HEK293 (cell line): ENCODE measurements at regions not wholly inside any gene's neighbourhood (a gene's known extent, or its start where the extent isn't known, plus 50 kb on each side); places are given as distances from the start of the nearest gene placed in this dataset.

Experiments used
- CTCF ChIA-PET: fragments of 350-600 bp; formaldehyde crosslinking; extraction: SDS; loops from one replicate; lab custom pipeline; 2021; ENCODE audit warnings: antibody characterized with exemption; lab: Yijun Ruan, JAX
- POLR2A ChIA-PET: fragments of 300-600 bp; formaldehyde crosslinking; extraction: SDS; loops from one replicate; lab custom pipeline; 2020; ENCODE audit warnings: antibody characterized with exemption, inconsistent platforms; lab: Yijun Ruan, JAX
- H3K27ac ChIP-seq: fragments of 200-500 bp; sonication (Bioruptor generic); 2 replicates; pipeline ENCODE4 v1.5.1; 2014; ENCODE audit warnings: low read depth, low read length, control low read depth, inconsistent platforms; ENCODE audit errors: extremely low read depth
- H3K36me3 ChIP-seq, 2 experiments: fragments of 200-500 bp in 1 of 2; sonication (Bioruptor generic) in 1 of 2; 1 replicate in 1 of 2; 2 replicates in 1 of 2; pipeline ENCODE4 v1.5.1; 2014 to 2017; ENCODE audit warnings: inconsistent platforms in 2 of 2, low read length in 2 of 2; ENCODE audit not compliant: control insufficient read depth in 2 of 2, insufficient read depth in 1 of 2
- H3K4me1 ChIP-seq: fragments of 200-500 bp; sonication (Bioruptor generic); 2 replicates; pipeline ENCODE4 v1.5.1; 2014; ENCODE audit warnings: mild to moderate bottlenecking, low read length, inconsistent platforms; ENCODE audit not compliant: control insufficient read depth, insufficient read depth
- H3K4me3 ChIP-seq: 2 replicates; pipeline ENCODE4 v1.5.1; 2011; ENCODE audit warnings: low read depth, mild to moderate bottlenecking, control low read depth, low read length, moderate library complexity
- H3K9me3 ChIP-seq: fragments of 200-500 bp; sonication (Bioruptor generic); 2 replicates; pipeline ENCODE4 v1.5.1; 2014; ENCODE audit warnings: low read depth, low read length, inconsistent platforms; ENCODE audit not compliant: control insufficient read depth, insufficient read depth
- GLI4 ChIP-seq: fragments of 450-650 bp; formaldehyde crosslinking; IDR thresholded peaks from 2 replicates; pipeline ENCODE4 v1.5.1; 2016; ENCODE audit warnings: missing biosample characterization, missing genetic modification characterization
- SCRT1 ChIP-seq: fragments of 450-650 bp; formaldehyde crosslinking; IDR thresholded peaks from 2 replicates; pipeline ENCODE4 v1.5.1; 2016; ENCODE audit warnings: missing biosample characterization, missing genetic modification characterization, borderline replicate concordance
- WT1 ChIP-seq: fragments of 450-650 bp; formaldehyde crosslinking; IDR thresholded peaks from 2 replicates; pipeline ENCODE4 v1.5.1; 2016; ENCODE audit warnings: missing biosample characterization, missing genetic modification characterization
- ZBTB1 ChIP-seq: fragments of 450-650 bp; formaldehyde crosslinking; IDR thresholded peaks from 2 replicates; pipeline ENCODE4 v1.5.1; 2016; ENCODE audit warnings: missing biosample characterization, missing genetic modification characterization
- ZBTB7A ChIP-seq: fragments of 450-650 bp; formaldehyde crosslinking; IDR thresholded peaks from 2 replicates; pipeline ENCODE4 v1.5.1; 2016; ENCODE audit warnings: low read depth, missing biosample characterization, missing genetic modification characterization
- ZIC2 ChIP-seq: fragments of 450-650 bp; formaldehyde crosslinking; IDR thresholded peaks from 2 replicates; pipeline ENCODE4 v1.5.1; 2016; ENCODE audit warnings: missing biosample characterization, missing genetic modification characterization
- ZNF132 ChIP-seq: fragments of 450-650 bp; formaldehyde crosslinking; IDR thresholded peaks from 2 replicates; pipeline ENCODE4 v1.5.1; 2017; ENCODE audit warnings: missing biosample characterization, missing genetic modification characterization, borderline replicate concordance
- ZNF140 ChIP-seq: fragments of 450-650 bp; formaldehyde crosslinking; IDR thresholded peaks from 2 replicates; pipeline ENCODE4 v1.5.1; 2016; ENCODE audit warnings: missing biosample characterization, missing genetic modification characterization
- ZNF175 ChIP-seq: fragments of 450-650 bp; formaldehyde crosslinking; IDR thresholded peaks from 2 replicates; pipeline ENCODE4 v1.5.1; 2016; ENCODE audit warnings: missing biosample characterization, missing genetic modification characterization
- ZNF184 ChIP-seq: fragments of 450-650 bp; IDR thresholded peaks from 2 replicates; pipeline ENCODE4 v1.5.1; 2018; ENCODE audit warnings: missing biosample characterization, mild to moderate bottlenecking, missing genetic modification characterization
- ZNF202 ChIP-seq: fragments of 450-650 bp; formaldehyde crosslinking; IDR thresholded peaks from 2 replicates; pipeline ENCODE4 v1.5.1; 2016; ENCODE audit warnings: missing biosample characterization, missing genetic modification characterization, borderline replicate concordance
- ZNF266 ChIP-seq: fragments of 450-650 bp; formaldehyde crosslinking; IDR thresholded peaks from 2 replicates; pipeline ENCODE4 v1.5.1; 2016; ENCODE audit warnings: missing biosample characterization, missing genetic modification characterization, low read depth
- ZNF404 ChIP-seq: fragments of 450-650 bp; formaldehyde crosslinking; IDR thresholded peaks from 2 replicates; pipeline ENCODE4 v1.5.1; 2017; ENCODE audit warnings: missing biosample characterization, missing genetic modification characterization
- ZNF423 ChIP-seq: fragments of 450-650 bp; formaldehyde crosslinking; IDR thresholded peaks from 2 replicates; pipeline ENCODE4 v1.5.1; 2016; ENCODE audit warnings: missing biosample characterization, missing genetic modification characterization
- ZNF473 ChIP-seq: fragments of 450-650 bp; formaldehyde crosslinking; IDR thresholded peaks from 2 replicates; pipeline ENCODE4 v1.5.1; 2017; ENCODE audit warnings: missing biosample characterization, missing genetic modification characterization
- ZNF530 ChIP-seq: fragments of 450-650 bp; formaldehyde crosslinking; IDR thresholded peaks from 2 replicates; pipeline ENCODE4 v1.5.1; 2016; ENCODE audit warnings: low read depth, missing biosample characterization, missing genetic modification characterization
- ZNF624 ChIP-seq: fragments of 450-650 bp; formaldehyde crosslinking; IDR thresholded peaks from 2 replicates; pipeline ENCODE4 v1.5.1; 2017; ENCODE audit warnings: missing biosample characterization, missing genetic modification characterization
- ZNF670 ChIP-seq: fragments of 450-650 bp; formaldehyde crosslinking; IDR thresholded peaks from 2 replicates; pipeline ENCODE4 v1.5.1; 2016; ENCODE audit warnings: missing biosample characterization, missing genetic modification characterization, low read depth
- ZNF76 ChIP-seq: fragments of 450-650 bp; formaldehyde crosslinking; IDR thresholded peaks from 2 replicates; pipeline ENCODE4; 2016; ENCODE audit warnings: low read depth, missing biosample characterization, missing genetic modification characterization, borderline replicate concordance
- TF ChIP-seq, protein P1 (sequence below): fragments of 450-650 bp; formaldehyde crosslinking; IDR thresholded peaks from 2 replicates; pipeline ENCODE4 v1.5.1; 2016; ENCODE audit warnings: missing biosample characterization, missing genetic modification characterization
- TF ChIP-seq, protein P2 (sequence below): sonication (generic); formaldehyde crosslinking; IDR thresholded peaks from 2 replicates; pipeline ENCODE4 v1.8.1; 2022; ENCODE audit warnings: mild to moderate bottlenecking, moderate library complexity, missing genetic modification reagents
- TF ChIP-seq, protein P3 (sequence below): fragments of 450-650 bp; formaldehyde crosslinking; IDR thresholded peaks from 2 replicates; pipeline ENCODE4 v1.5.1; 2016; ENCODE audit warnings: missing biosample characterization, missing genetic modification characterization
- TF ChIP-seq, protein P4 (sequence below): fragments of 450-650 bp; formaldehyde crosslinking; IDR thresholded peaks from 2 replicates; pipeline ENCODE4 v1.5.1; 2016; ENCODE audit warnings: missing biosample characterization, missing genetic modification characterization, borderline replicate concordance
- TF ChIP-seq, protein P5 (sequence below): fragments of 450-650 bp; formaldehyde crosslinking; IDR thresholded peaks from 2 replicates; pipeline ENCODE4 v1.5.1; 2017; ENCODE audit warnings: missing biosample characterization, missing genetic modification characterization
- TF ChIP-seq, protein P6 (sequence below): fragments of 450-650 bp; formaldehyde crosslinking; IDR thresholded peaks from 2 replicates; pipeline ENCODE4 v1.5.1; 2016; ENCODE audit warnings: missing biosample characterization, missing genetic modification characterization

DNA sequence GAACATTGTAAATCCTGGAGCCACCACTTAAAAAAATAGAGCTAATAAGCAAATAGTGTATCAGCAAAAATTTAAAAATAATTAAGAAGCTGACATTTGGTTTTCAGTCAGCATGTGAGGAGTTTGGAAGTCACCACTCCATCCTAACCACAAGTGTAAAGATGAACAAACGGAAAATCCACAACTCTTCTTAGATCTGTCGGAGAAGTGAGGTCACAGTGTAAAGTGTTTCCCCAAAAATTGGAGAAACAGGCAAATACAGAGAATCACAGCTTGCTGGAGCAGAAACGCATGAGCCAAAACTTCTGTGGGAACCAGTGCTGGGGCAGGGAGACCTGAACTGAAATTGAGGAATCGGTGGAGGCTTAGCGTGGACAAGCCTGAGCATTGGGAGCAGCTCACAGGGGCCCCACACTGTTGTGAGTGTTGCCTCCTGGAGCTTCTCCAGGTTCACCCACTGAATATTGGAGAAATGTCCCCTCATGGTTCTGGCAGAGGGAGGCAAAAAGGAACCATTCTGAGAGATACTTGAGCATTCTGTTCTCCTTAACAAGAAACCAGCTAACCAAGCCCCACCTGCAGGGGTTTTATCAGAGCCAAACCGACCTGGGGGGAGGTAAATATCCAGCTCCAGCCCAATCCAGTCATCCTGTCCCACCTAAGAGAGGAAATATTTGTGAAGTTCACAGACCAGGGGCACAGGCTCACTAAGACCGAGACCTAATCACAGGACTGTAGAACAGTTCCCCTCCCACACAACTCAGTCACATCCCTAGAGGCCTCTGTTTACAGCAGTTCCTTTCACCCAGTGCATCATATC is 192.0 kb downstream of the ERMARD start (continued):
- TF ChIP-seq, protein P1, sequence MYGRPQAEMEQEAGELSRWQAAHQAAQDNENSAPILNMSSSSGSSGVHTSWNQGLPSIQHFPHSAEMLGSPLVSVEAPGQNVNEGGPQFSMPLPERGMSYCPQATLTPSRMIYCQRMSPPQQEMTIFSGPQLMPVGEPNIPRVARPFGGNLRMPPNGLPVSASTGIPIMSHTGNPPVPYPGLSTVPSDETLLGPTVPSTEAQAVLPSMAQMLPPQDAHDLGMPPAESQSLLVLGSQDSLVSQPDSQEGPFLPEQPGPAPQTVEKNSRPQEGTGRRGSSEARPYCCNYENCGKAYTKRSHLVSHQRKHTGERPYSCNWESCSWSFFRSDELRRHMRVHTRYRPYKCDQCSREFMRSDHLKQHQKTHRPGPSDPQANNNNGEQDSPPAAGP = no peak
- TF ChIP-seq ZNF266 (no peak), ZNF202 (no peak), ZNF140 (tag by site-specific recombination) (no peak), SCRT1 (tag by site-specific recombination) (no peak), ZNF624 (no peak), ZNF175 (tag by site-specific recombination) (no peak), GLI4 (no peak), ZBTB7A (tag by site-specific recombination) (no peak)

DNA sequence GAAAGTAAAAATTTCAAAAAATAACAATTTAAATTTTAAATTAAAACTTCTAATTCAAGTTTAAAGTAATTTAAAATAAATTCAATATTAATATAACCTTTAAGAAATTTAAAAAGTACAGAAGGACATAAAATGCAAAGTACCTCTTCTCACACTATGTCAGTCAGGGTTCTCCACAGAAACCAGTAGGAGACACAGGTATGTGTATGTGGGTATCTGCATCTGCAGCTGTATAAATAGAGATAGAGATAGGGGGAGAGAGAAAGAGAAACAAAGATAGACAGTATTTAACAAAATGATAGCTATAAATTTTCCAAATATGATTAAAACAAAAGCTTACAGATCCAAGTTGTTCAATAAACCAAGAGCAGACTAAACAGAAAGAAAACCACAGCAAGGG is 190.8 kb downstream of the ERMARD start:
- ChIA-PET POLR2A (no interaction called here), CTCF (interaction anchor here (0.9 to 2.3 kb wide), 2 partner anchors 10 to 110 kb away, joined by 3 to 5 read pairs; no protein-coding TSS in a partner anchor)
- no peak overlapping the region for H3K27ac ChIP-seq
- H3K36me3 ChIP-seq = no peaks in the 10 kb centered on the region
- H3K4me3 ChIP-seq = no peak overlapping the region
- H3K4me1 ChIP-seq = no peaks in the 10 kb centered on the region
- H3K9me3 ChIP-seq = no peaks in the 10 kb centered on the region
- TF ChIP-seq ZNF76 (tag by site-specific recombination) (no peak), ZNF473 (tag by site-specific recombination) (no peak), ZNF404 (tag by site-specific recombination) (no peak), ZNF132 (tag by site-specific recombination) (no peak), ZNF530 (tag by site-specific recombination) (no peak), ZNF184 (tag by site-specific recombination) (no peak), ZBTB1 (tag by site-specific recombination) (no peak), ZNF423 (tag by site-specific recombination) (no peak), ZIC2 (no peak), WT1 (tag by site-specific recombination) (no peak), ZNF670 (tag by site-specific recombination) (no peak)
- TF ChIP-seq, protein P2, sequence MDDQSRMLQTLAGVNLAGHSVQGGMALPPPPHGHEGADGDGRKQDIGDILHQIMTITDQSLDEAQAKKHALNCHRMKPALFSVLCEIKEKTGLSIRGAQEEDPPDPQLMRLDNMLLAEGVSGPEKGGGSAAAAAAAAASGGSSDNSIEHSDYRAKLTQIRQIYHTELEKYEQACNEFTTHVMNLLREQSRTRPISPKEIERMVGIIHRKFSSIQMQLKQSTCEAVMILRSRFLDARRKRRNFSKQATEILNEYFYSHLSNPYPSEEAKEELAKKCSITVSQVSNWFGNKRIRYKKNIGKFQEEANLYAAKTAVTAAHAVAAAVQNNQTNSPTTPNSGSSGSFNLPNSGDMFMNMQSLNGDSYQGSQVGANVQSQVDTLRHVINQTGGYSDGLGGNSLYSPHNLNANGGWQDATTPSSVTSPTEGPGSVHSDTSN (CRISPR knock-in tag) = no peak
- TF ChIP-seq, protein P3, sequence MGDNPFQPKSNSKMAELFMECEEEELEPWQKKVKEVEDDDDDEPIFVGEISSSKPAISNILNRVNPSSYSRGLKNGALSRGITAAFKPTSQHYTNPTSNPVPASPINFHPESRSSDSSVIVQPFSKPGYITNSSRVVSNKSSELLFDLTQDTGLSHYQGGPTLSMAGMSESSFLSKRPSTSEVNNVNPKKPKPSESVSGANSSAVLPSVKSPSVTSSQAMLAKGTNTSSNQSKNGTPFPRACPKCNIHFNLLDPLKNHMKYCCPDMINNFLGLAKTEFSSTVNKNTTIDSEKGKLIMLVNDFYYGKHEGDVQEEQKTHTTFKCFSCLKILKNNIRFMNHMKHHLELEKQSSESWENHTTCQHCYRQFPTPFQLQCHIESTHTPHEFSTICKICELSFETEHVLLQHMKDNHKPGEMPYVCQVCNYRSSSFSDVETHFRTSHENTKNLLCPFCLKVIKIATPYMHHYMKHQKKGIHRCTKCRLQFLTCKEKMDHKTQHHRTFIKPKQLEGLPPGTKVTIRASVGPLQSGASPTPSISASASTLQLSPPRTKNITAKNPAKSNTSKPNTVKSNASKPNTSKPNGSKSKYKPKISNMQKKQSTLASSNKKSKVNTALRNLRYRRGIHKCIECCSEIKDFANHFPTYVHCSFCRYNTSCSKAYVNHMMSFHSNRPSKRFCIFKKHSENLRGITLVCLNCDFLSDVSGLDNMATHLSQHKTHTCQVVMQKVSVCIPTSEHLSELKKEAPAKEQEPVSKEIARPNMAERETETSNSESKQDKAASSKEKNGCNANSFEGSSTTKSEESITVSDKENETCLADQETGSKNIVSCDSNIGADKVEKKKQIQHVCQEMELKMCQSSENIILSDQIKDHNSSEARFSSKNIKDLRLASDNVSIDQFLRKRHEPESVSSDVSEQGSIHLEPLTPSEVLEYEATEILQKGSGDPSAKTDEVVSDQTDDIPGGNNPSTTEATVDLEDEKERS = no peak
- TF ChIP-seq, protein P4, sequence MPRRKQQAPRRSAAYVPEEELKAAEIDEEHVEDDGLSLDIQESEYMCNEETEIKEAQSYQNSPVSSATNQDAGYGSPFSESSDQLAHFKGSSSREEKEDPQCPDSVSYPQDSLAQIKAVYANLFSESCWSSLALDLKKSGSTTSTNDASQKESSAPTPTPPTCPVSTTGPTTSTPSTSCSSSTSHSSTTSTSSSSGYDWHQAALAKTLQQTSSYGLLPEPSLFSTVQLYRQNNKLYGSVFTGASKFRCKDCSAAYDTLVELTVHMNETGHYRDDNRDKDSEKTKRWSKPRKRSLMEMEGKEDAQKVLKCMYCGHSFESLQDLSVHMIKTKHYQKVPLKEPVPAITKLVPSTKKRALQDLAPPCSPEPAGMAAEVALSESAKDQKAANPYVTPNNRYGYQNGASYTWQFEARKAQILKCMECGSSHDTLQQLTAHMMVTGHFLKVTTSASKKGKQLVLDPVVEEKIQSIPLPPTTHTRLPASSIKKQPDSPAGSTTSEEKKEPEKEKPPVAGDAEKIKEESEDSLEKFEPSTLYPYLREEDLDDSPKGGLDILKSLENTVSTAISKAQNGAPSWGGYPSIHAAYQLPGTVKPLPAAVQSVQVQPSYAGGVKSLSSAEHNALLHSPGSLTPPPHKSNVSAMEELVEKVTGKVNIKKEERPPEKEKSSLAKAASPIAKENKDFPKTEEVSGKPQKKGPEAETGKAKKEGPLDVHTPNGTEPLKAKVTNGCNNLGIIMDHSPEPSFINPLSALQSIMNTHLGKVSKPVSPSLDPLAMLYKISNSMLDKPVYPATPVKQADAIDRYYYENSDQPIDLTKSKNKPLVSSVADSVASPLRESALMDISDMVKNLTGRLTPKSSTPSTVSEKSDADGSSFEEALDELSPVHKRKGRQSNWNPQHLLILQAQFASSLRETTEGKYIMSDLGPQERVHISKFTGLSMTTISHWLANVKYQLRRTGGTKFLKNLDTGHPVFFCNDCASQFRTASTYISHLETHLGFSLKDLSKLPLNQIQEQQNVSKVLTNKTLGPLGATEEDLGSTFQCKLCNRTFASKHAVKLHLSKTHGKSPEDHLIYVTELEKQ (tag by site-specific recombination) = no peak
- TF ChIP-seq, protein P5, sequence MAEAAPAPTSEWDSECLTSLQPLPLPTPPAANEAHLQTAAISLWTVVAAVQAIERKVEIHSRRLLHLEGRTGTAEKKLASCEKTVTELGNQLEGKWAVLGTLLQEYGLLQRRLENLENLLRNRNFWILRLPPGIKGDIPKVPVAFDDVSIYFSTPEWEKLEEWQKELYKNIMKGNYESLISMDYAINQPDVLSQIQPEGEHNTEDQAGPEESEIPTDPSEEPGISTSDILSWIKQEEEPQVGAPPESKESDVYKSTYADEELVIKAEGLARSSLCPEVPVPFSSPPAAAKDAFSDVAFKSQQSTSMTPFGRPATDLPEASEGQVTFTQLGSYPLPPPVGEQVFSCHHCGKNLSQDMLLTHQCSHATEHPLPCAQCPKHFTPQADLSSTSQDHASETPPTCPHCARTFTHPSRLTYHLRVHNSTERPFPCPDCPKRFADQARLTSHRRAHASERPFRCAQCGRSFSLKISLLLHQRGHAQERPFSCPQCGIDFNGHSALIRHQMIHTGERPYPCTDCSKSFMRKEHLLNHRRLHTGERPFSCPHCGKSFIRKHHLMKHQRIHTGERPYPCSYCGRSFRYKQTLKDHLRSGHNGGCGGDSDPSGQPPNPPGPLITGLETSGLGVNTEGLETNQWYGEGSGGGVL (tag by site-specific recombination) = no peak
- TF ChIP-seq, protein P6, sequence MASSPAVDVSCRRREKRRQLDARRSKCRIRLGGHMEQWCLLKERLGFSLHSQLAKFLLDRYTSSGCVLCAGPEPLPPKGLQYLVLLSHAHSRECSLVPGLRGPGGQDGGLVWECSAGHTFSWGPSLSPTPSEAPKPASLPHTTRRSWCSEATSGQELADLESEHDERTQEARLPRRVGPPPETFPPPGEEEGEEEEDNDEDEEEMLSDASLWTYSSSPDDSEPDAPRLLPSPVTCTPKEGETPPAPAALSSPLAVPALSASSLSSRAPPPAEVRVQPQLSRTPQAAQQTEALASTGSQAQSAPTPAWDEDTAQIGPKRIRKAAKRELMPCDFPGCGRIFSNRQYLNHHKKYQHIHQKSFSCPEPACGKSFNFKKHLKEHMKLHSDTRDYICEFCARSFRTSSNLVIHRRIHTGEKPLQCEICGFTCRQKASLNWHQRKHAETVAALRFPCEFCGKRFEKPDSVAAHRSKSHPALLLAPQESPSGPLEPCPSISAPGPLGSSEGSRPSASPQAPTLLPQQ (tag by site-specific recombination) = no peak
